Activated B cell treated with CpG ODN at 0.5 μM for 24 hours (primary cell): ENCODE measurements at regions not wholly inside any gene's neighbourhood (a gene's known extent, or its start where the extent isn't known, plus 50 kb on each side); places are given as distances from the start of the nearest gene placed in this dataset.

Source experiments
- ATAC-seq: fragments of 200-7000 bp; cut with Tn5 transposase; one replicate; pipeline ENCODE4 v1.10.0; 2021; ENCODE audit warnings: low read depth, mild to moderate bottlenecking, moderate library complexity
- CTCF ChIA-PET: fragments of 350-600 bp; sonication (Branson Sonifier 250); formaldehyde crosslinking; loops from one replicate; lab custom pipeline; 2021; ENCODE audit warnings: antibody characterized with exemption; lab: Charles Lee
- POLR2A ChIA-PET: fragments of 350-600 bp; sonication (Branson Sonifier 250); formaldehyde crosslinking; loops from one replicate; lab custom pipeline; 2021; ENCODE audit warnings: antibody characterized with exemption; lab: Charles Lee
- DNase-seq: peaks from one replicate; pipeline ENCODE4 v3.0.0; 2022
- H3K27ac Mint-ChIP-seq: one replicate; pipeline ENCODE4 v1.8.0; 2020; ENCODE audit warnings: mixed read lengths
- H3K27me3 Mint-ChIP-seq: one replicate; pipeline ENCODE4 v1.8.0; 2021; ENCODE audit warnings: mixed read lengths
- H3K36me3 Mint-ChIP-seq: one replicate; pipeline ENCODE4 v1.8.0; 2021; ENCODE audit warnings: low read depth, mixed read lengths
- H3K4me1 Mint-ChIP-seq: one replicate; pipeline ENCODE4 v1.8.0; 2021; ENCODE audit warnings: mixed read lengths
- H3K4me3 Mint-ChIP-seq: one replicate; pipeline ENCODE4 v1.8.0; 2020; ENCODE audit warnings: mild to moderate bottlenecking, mixed read lengths
- H3K9me3 Mint-ChIP-seq: one replicate; pipeline ENCODE4 v1.8.0; 2020; ENCODE audit warnings: mixed read lengths
- CTCF ChIP-seq: fragments of 200-600 bp; IDR thresholded peaks from one replicate; pipeline ENCODE4 v1.8.0; 2022; ENCODE audit warnings: antibody characterized with exemption, mild to moderate bottlenecking
- intact Hi-C: fragments of 100-400 bp; cut with micrococcal nuclease; formaldehyde crosslinking; loops from one replicate; pipeline ENCODE4 v1.15.1; 2024

- ChIA-PET CTCF (no interaction called here), POLR2A (no interaction called here)
Measured at GRCh38 chr5:71974165-71974564, 133.1 kb upstream of the MAP1B start.

GRCh38 chr5:71974622-71975021 is 132.7 kb upstream of the MAP1B start:
- Mint-ChIP-seq H3K4me3 (no peak overlapping the region), H3K9me3 (no peaks in the 10 kb centered on the region), H3K36me3 (no peaks in the 10 kb centered on the region), H3K4me1 (no peaks in the 10 kb centered on the region), H3K27ac (no peak overlapping the region), H3K27me3 (no peaks in the 10 kb centered on the region)
- TF ChIP-seq CTCF: no peak
- CTCF ChIA-PET: no interaction called here
- no peak for DNase-seq
- intact Hi-C loops: no loop called here
- ATAC-seq: no peak
- POLR2A ChIA-PET: no interaction called here

More at GRCh38 chr5:71974165-71974564, 133.1 kb upstream of the MAP1B start:
- Mint-ChIP-seq H3K4me1 (no peaks in the 10 kb centered on the region), H3K4me3 (no peak overlapping the region), H3K27ac (no peak overlapping the region), H3K9me3 (no peaks in the 10 kb centered on the region), H3K36me3 (no peaks in the 10 kb centered on the region), H3K27me3 (peaks cover 2% of the 10 kb centered on the region)
- DNase-seq (no peak), ATAC-seq (no peak)
- TF ChIP-seq CTCF: no peak
- intact Hi-C loops: no loop called here

- peaks cover 3% of the 10 kb centered on the region for H3K9me3 Mint-ChIP-seq
- ATAC-seq (no peak), DNase-seq (no peak)
- no peaks in the 10 kb centered on the region for H3K4me1 Mint-ChIP-seq
- intact Hi-C loops: no loop called here
- no peaks in the 10 kb centered on the region for H3K27me3 Mint-ChIP-seq
- H3K36me3 Mint-ChIP-seq: no peaks in the 10 kb centered on the region
- H3K27ac Mint-ChIP-seq: no peak overlapping the region
- no peak overlapping the region for H3K4me3 Mint-ChIP-seq
- ChIA-PET POLR2A (no interaction called here), CTCF (no interaction called here)
- TF ChIP-seq CTCF: no peak
Measured at GRCh38 chr5:71976449-71976848, 130.8 kb upstream of the MAP1B start.

- POLR2A ChIA-PET: no interaction called here
- DNase-seq (no peak), ATAC-seq (no peak)
- TF ChIP-seq CTCF: no peak
- Mint-ChIP-seq H3K36me3 (no peaks in the 10 kb centered on the region), H3K27ac (no peak overlapping the region), H3K27me3 (peaks cover under 1% of the 10 kb centered on the region), H3K4me3 (no peak overlapping the region), H3K4me1 (no peaks in the 10 kb centered on the region), H3K9me3 (peaks cover 7% of the 10 kb centered on the region)
- intact Hi-C loops: no loop called here
- CTCF ChIA-PET: no interaction called here
Measured at GRCh38 chr5:71977311-71977710, 130.0 kb upstream of the MAP1B start.

- peaks cover 2% of the 10 kb centered on the region for H3K27me3 Mint-ChIP-seq
- no peak for TF ChIP-seq CTCF
- no peak for DNase-seq
- POLR2A ChIA-PET: no interaction called here
- no peak overlapping the region for H3K27ac Mint-ChIP-seq
- no peak for ATAC-seq
- H3K9me3 Mint-ChIP-seq: peaks cover 15% of the 10 kb centered on the region
- CTCF ChIA-PET: no interaction called here
- no peaks in the 10 kb centered on the region for H3K4me1 Mint-ChIP-seq
- H3K36me3 Mint-ChIP-seq: no peaks in the 10 kb centered on the region
- intact Hi-C loops: no loop called here
- H3K4me3 Mint-ChIP-seq: no peak overlapping the region
Measured at GRCh38 chr5:71978216-71978615, 129.1 kb upstream of the MAP1B start.
